Pons (tissue), 1 donor: ENCODE measurements at regions not wholly inside any gene's neighbourhood (a gene's known extent, or its start where the extent isn't known, plus 50 kb on each side); places are given as distances from the start of the nearest gene placed in this dataset.
"Not testable (repeated sequence)": the region's sequence is repeated elsewhere in the genome, so short reads cannot be mapped to it uniquely, and the experiment has no call there.

Experiments
- DNase-seq: peaks from one replicate; pipeline ENCODE4 v3.0.0-alpha.2; 2016; ENCODE audit warnings: low spot score

DNA sequence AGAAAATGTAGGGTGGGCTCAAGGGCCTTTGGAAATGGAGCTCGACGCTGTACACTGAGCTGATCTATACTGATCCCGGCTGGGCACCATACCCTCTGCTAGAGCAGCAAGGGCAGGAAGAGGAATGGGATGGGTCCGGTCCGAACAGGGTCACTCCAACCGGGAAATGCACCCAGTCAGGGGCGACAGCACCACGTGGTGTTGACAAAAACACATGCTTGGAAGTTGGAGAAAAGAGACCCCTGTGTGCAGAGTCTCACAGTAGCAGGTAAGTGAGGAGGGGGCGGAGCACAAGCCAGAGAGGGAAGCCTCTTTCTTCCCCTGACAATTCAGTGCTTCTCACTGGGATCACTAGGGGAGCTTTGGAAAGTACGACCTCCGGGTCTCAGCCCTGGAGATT is 84.1 kb upstream of the ASB18 start:
- DNase-seq, result no peak

DNA sequence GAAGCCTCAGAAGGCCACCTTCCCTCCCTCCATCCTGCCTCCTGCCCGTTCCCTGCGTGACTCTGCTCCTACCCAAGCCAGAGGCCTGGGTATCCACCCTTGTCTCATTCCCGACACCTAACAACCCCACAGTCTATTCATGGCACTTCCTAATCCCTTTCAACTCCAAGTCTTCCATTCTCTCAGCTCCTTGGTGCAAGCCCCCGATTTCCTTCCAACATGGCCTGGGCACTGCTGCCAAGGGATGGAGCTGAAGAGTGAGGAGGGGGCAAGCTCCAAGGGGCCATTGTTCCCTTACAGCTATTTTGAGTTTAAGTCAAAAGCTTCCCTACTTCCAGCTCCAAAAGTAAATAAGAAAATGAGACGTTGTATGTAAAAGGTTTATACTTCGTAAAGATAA is 84.8 kb upstream of the ASB18 start:
- no peak for DNase-seq

DNA sequence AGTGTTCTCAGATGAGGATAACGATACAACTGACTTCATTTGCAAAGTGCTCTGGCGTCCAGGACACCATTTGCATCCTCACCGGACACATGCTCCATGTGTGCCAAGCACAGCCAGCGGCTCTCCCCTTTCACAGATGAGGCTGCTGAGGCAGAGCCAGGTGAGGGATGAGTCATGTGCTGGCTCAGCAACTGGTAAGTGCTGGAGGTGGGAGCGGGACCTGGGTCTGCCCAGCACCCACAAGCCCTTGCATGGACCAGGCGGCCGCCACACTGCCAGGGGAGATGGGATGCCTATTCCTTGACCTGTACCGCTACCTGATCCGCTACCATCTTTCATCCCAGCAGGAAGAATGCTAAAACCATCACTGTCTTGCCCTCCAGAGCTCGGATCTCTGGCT is 86.2 kb upstream of the ASB18 start:
- no peak for DNase-seq

DNA sequence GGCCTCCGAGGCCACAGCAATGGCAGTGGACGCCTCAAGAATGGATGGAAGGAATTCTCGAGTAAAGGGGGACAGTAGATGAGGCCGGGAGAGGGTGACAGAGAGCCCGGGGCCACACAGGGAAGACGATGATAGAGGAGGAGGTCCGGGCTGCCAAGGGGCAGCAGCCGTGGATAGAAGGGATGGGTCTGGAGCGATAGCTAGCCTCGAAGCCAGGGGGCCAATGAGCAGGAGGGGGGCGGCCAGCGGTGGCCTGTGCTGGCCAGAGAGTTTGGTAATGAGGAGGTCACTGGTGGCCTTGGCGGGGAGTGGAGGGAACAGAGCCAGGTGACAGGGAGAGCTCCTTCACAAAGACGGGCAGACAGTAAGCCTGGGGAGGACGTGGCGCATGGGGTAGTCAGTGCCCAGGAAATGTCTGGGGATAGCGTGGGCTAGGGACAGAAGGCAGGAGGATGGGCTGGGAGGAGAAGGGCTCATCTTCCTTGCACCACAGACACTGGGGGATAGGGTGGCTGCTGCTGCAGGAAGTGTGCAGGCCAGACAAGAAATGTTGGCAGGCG is 87.8 kb upstream of the ASB18 start:
- no peak for DNase-seq

DNA sequence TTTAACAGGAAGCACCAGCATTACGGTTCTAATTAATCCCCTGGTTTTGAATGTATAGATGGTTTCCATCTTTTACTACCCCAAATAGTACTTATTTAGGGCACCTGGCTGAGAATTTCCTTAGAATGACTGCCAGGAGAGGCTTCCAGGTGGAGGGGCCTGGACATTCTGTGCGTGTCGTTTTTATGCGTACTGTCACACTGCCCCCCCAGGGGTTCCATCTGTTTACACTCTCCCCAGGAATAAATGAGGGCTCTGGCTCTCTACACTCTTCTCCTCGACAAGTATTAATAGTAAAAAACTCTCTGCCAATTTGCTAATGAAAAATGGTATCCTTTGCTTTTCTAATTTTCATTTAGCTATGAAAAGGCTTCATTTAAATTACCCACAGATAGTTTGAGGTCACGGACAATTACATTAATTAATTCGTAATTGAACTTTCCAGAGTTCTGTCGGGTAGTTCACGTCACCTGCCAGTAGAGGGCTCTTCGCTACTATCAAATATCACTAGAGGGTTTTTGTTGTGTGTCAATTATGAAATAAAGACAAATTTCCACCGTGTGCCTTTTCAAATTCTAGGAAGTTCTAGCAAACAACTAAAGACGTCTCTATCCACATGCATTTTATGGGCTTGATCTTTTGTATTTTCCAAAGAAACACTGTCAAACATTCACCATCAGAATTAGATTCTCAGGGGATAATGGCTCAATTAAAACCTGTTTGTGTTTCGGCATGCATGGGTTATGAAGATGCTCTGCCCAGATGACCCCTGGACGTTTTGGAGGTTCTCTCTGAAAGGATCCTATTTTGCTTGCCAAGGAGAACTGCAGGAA is 88.8 kb upstream of the ASB18 start:
- DNase-seq, result peak; percentile 35

- no peak for DNase-seq
Measured at GRCh38 chr2:236353594-236353942, 89.4 kb upstream of the ASB18 start.

- no peak for DNase-seq
Measured at GRCh38 chr2:236354056-236354940, 90.1 kb upstream of the ASB18 start.

DNA sequence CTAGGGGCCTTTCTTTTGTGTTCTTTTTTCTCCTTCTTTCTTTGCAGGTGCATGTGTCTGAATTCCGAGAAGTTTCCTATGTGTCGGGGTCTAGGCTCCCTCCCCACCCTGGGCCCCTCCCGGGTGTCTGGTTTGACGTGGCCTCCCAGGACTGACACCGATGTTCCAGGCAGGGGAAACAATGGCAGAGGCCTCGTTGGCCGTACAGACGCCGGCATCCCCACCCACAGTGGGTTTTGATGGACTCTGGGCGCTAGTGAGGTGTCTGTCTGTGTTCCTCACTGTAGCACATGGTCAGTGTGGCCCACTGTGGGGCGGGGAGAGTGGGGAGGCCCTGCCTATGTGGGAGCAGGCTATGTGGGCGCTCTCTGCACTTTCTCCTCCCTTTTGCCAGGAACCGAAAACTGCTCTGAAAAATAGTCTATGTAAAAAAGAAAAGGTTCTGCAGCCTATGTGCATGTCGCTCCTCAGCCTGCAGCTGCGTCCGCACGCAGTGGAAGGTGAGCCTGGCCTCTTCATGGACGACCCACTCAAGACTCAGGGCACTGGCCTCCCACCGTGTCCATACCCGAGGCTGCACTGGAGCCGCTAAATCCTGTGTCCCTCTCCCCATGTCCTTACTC is 90.9 kb upstream of the ASB18 start:
- DNase-seq, result no peak

- no peak for DNase-seq
Measured at GRCh38 chr2:236355911-236356310, 91.7 kb upstream of the ASB18 start.

DNA sequence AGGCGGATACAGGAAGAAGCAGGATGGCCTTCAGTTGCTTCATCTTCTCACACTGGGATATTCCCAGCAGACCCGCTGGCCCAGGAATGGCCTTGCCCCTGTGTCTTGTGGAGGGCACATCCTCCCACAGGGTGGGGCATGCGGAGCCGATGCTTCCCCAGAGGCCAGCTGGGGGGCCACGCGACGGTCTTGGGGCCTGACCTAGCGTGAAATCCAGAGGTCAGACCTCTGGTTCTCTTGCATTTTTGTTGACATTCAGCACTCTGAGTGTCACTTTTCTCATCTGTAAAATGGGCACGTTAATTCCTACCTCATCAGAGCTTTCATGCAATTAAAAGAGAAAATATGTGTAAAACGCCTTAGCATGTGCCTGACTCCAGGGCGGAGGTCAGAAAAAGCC is 92.1 kb upstream of the ASB18 start:
- DNase-seq, result not testable (repeated sequence)

DNA sequence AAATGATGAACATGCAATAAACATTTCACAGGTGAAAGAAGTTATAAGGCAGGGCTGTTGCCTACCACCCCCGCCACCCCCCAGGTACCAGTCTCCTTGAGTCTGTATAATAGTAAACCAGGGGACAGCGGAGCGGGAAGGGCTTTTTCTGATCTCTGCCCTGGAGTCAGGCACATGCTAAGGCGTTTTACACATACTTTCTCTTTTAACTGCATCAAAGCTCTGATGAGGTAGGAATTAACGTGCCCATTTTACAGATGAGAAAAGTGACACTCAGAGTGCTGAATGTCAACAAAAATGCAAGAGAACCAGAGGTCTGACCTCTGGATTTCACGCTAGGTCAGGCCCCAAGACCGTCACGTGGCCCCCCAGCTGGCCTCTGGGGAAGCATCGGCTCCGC is 94.3 kb upstream of the ASB18 start:
- not testable (repeated sequence) for DNase-seq

DNA sequence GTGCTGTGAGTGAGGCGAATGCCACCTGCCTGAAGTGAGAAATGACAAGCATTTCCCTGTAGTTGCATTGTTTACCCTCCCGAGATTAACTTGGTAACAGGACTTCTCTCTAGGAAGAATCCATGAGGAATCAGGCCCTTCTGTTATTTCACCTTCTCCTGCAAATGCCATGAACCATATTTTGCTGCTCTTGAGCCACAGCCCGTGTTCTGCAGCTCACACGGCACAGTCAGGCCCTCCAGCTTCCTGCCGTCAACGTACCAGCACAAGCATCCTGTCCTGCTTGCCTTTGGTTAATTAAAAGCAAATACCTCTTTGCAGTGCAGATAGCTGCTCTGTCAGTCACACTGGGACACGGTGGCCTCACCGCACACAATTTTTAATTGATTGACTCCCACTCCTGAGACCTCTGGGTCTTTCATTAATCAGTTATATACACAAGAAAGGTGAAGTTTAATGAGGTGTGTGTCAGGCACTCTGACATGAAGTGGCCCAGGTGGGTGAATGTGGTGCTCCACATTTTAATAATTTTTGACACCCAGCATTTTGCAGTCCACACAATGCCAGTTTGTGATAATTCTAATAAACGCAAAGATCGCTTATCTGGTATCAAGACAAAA is 95.3 kb upstream of the ASB18 start:
- no peak for DNase-seq

DNA sequence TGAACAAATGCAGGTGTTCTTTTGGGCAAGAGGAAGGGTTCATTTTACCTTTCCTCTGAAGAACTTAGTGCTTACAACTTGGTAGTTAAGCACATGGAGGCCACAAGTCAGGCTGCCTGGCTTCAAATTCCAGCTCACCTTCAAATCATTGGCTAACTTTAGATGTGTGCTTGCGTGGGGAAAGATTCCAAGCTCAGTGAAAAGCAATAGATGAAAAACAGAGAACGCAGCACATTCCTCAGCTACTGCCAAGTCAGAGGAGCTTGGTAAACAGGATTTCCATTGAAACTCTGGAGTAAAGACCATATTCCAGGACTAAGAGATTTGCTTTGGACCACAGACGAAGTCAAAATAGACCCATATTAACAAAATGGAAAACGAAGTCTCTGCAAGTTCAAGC is 96.3 kb upstream of the ASB18 start:
- peak; percentile 18 for DNase-seq

DNA sequence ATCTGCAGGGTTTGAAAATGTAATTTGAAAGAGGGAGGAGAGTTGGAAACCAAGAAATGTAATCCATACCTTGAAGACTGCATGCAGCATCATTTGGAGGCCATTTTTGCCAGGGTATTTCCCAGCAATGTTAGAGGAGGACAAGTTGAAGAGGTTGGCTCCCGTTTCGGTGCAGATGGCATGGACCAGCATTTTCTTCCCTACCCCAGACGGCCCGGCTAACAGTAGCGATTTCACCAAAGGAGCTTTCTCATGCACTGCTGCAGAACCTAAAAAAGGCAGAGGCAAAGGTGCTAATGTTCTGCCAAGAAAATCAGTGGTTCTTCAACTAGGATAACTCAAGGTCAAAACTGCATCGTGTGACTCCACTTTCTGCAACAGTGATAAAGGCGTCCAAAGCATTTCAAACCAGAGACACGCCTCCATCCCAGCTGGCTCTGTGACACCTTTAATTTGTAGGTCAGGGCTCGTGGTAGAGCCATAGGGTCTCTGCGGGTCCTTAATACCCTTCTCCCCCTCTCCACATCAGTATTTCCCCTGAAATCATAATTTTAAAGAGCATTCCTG is 99.6 kb upstream of the ASB18 start:
- peak; percentile 14 for DNase-seq

GRCh38 chr2:236365258-236366048 is 101.2 kb upstream of the ASB18 start:
- no peak for DNase-seq

- no peak for DNase-seq
Measured at GRCh38 chr2:236366049-236366387, 101.8 kb upstream of the ASB18 start.

DNA sequence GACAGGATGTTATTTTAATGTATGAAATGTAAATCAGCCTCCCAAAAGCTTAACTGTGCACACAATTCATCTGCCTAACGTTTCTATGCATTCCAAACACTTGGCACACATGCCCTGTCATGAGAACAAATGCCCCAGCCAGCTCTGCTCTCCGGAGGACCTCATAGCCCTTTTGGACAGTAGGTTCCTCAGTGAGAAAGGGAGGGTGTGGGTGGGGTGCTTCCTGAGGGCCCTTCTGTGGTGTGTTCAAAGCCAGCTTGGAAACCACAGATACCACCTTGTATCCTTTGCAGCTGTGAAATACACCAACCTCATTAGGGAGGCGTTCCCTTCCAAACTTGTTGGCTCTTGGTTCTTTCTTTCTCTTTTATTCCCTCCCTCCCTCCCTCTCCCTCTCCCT is 102.2 kb upstream of the ASB18 start:
- no peak for DNase-seq

- no peak for DNase-seq
Measured at GRCh38 chr2:236367506-236368289, 103.5 kb upstream of the ASB18 start.

DNA sequence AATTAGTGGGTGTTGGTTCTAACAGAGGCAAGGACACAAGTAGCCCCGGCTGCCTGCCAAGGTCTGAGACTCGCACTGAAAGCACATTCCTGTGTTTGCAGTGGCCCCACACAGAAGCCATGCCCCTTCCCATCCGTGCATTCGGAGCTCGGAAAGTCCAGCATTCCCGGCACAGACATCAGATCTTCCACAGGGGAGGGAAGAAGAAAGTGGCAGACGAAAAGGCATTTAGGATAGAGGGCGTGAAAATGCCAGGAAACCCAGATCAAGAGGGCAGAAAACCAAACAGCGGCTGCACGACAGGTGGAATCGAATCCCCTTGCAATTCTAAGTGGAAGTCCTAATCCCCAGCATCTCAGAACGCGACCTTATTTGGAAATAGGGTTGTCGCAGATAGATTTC is 105.5 kb upstream of the ASB18 start:
- peak; percentile 19 for DNase-seq

- no peak for DNase-seq
Measured at GRCh38 chr2:236370847-236371409, 106.7 kb upstream of the ASB18 start.
